ENCODE measurements at regions not wholly inside any gene's neighbourhood (a gene's known extent, or its start where the extent isn't known, plus 50 kb on each side); places are given as distances from the start of the nearest gene placed in this dataset.

- Histone ChIP-seq H4K8ac (ENCODE audit: low read length) (no peak overlapping the region), H2AFZ (ENCODE audit: low read depth, low read length) (no peak overlapping the region), H3K4me2 (ENCODE audit: low read length, poor library complexity, severe bottlenecking) (no peak overlapping the region), H3K9ac (ENCODE audit: low read length) (no peak overlapping the region), H2AK5ac (ENCODE audit: low read length, severe bottlenecking) (no peak overlapping the region), H2BK15ac (ENCODE audit: low read depth, poor library complexity, severe bottlenecking) (no peak overlapping the region), H3K27ac (ENCODE audit: low read length, poor library complexity, severe bottlenecking) (no peak overlapping the region), H3K4ac (ENCODE audit: low read depth in 1 of 2, low read length in 2 of 2) (no peak overlapping the region), H3K4me3 (ENCODE audit: insufficient read depth in 1 of 2, low read depth in 1 of 2, low read length in 2 of 2) (no peak overlapping the region), H3K23ac (ENCODE audit: low read length in 2 of 2) (no peak overlapping the region), H2BK5ac (ENCODE audit: low read depth, low read length, poor library complexity, severe bottlenecking) (no peak overlapping the region), H3K18ac (ENCODE audit: low read depth in 1 of 2, low read length in 2 of 2) (no peak overlapping the region), H3K14ac (ENCODE audit: low read length in 2 of 2) (no peak overlapping the region), H3K36me3 (ENCODE audit: control insufficient read depth in 1 of 2, insufficient read depth in 2 of 2, low read depth in 1 of 2, low read length in 2 of 2) (no peaks in the 10 kb centered on the region), H3K27me3 (ENCODE audit: control insufficient read depth in 1 of 2, insufficient read depth in 1 of 2, low read length in 2 of 2) (no peaks in the 10 kb centered on the region), H3K9me3 (ENCODE audit: control insufficient read depth, low read length) (peaks cover 32% of the 10 kb centered on the region), H2BK12ac (ENCODE audit: low read length in 2 of 2) (no peak overlapping the region), H4K91ac (ENCODE audit: low read length) (no peak overlapping the region), H3K79me1 (replicated peaks; ENCODE audit: low read length, poor library complexity, severe bottlenecking) (no peaks in the 10 kb centered on the region), H3K4me1 (ENCODE audit: control insufficient read depth, insufficient read depth, low read depth, low read length) (no peaks in the 10 kb centered on the region), H2BK120ac (ENCODE audit: low read depth, low read length) (no peak overlapping the region)
- no peak for DNase-seq
- 88% methylated on average over 1 of the region's 1 CpG for WGBS
Measured at GRCh38 chr6:105972440-105972839, 113.7 kb upstream of the PRDM1 start.

GRCh38 chr6:105968603-105969333, 117.4 kb upstream of the PRDM1 start:
- Histone ChIP-seq H2BK15ac (ENCODE audit: low read depth, poor library complexity, severe bottlenecking) (no peak overlapping the region), H3K4me1 (ENCODE audit: control insufficient read depth, insufficient read depth, low read depth, low read length) (no peaks in the 10 kb centered on the region), H2BK5ac (ENCODE audit: low read depth, low read length, poor library complexity, severe bottlenecking) (no peak overlapping the region), H2BK12ac (ENCODE audit: low read length in 2 of 2) (no peak overlapping the region), H3K27ac (ENCODE audit: low read length, poor library complexity, severe bottlenecking) (no peak overlapping the region), H3K36me3 (ENCODE audit: control insufficient read depth in 1 of 2, insufficient read depth in 2 of 2, low read depth in 1 of 2, low read length in 2 of 2) (no peaks in the 10 kb centered on the region), H3K9ac (ENCODE audit: low read length) (no peak overlapping the region), H3K79me1 (replicated peaks; ENCODE audit: low read length, poor library complexity, severe bottlenecking) (no peaks in the 10 kb centered on the region), H3K4ac (ENCODE audit: low read depth in 1 of 2, low read length in 2 of 2) (no peak overlapping the region), H3K4me2 (ENCODE audit: low read length, poor library complexity, severe bottlenecking) (no peak overlapping the region), H4K8ac (ENCODE audit: low read length) (no peak overlapping the region), H3K4me3 (ENCODE audit: insufficient read depth in 1 of 2, low read depth in 1 of 2, low read length in 2 of 2) (no peak overlapping the region), H2AK5ac (ENCODE audit: low read length, severe bottlenecking) (no peak overlapping the region), H3K14ac (ENCODE audit: low read length in 2 of 2) (no peak overlapping the region), H3K23ac (ENCODE audit: low read length in 2 of 2) (no peak overlapping the region), H3K18ac (ENCODE audit: low read depth in 1 of 2, low read length in 2 of 2) (no peak overlapping the region), H3K9me3 (ENCODE audit: control insufficient read depth, low read length) (peaks cover 32% of the 10 kb centered on the region), H2AFZ (ENCODE audit: low read depth, low read length) (no peak overlapping the region), H2BK120ac (ENCODE audit: low read depth, low read length) (no peak overlapping the region), H3K27me3 (ENCODE audit: control insufficient read depth in 1 of 2, insufficient read depth in 1 of 2, low read length in 2 of 2) (no peaks in the 10 kb centered on the region), H4K91ac (ENCODE audit: low read length) (no peak overlapping the region)
- WGBS = no CpG with 5 or more reads among the region's 2 CpGs
- DNase-seq = no peak

GRCh38 chr6:105967917-105968602, 118.1 kb upstream of the PRDM1 start:
- Histone ChIP-seq H3K79me1 (replicated peaks; ENCODE audit: low read length, poor library complexity, severe bottlenecking) (no peaks in the 10 kb centered on the region), H3K4me2 (ENCODE audit: low read length, poor library complexity, severe bottlenecking) (no peak overlapping the region), H3K23ac (ENCODE audit: low read length in 2 of 2) (no peak overlapping the region), H3K36me3 (ENCODE audit: control insufficient read depth in 1 of 2, insufficient read depth in 2 of 2, low read depth in 1 of 2, low read length in 2 of 2) (no peaks in the 10 kb centered on the region), H3K9ac (ENCODE audit: low read length) (no peak overlapping the region), H2AFZ (ENCODE audit: low read depth, low read length) (no peak overlapping the region), H2BK12ac (ENCODE audit: low read length in 2 of 2) (no peak overlapping the region), H4K91ac (ENCODE audit: low read length) (no peak overlapping the region), H3K4me1 (ENCODE audit: control insufficient read depth, insufficient read depth, low read depth, low read length) (no peaks in the 10 kb centered on the region), H3K4ac (ENCODE audit: low read depth in 1 of 2, low read length in 2 of 2) (no peak overlapping the region), H3K14ac (ENCODE audit: low read length in 2 of 2) (no peak overlapping the region), H3K9me3 (ENCODE audit: control insufficient read depth, low read length) (peaks cover 25% of the 10 kb centered on the region), H2AK5ac (ENCODE audit: low read length, severe bottlenecking) (no peak overlapping the region), H4K8ac (ENCODE audit: low read length) (no peak overlapping the region), H3K27ac (ENCODE audit: low read length, poor library complexity, severe bottlenecking) (no peak overlapping the region), H3K4me3 (ENCODE audit: insufficient read depth in 1 of 2, low read depth in 1 of 2, low read length in 2 of 2) (no peak overlapping the region), H2BK120ac (ENCODE audit: low read depth, low read length) (no peak overlapping the region), H2BK5ac (ENCODE audit: low read depth, low read length, poor library complexity, severe bottlenecking) (no peak overlapping the region), H3K27me3 (ENCODE audit: control insufficient read depth in 1 of 2, insufficient read depth in 1 of 2, low read length in 2 of 2) (no peaks in the 10 kb centered on the region), H3K18ac (ENCODE audit: low read depth in 1 of 2, low read length in 2 of 2) (no peak overlapping the region), H2BK15ac (ENCODE audit: low read depth, poor library complexity, severe bottlenecking) (no peak overlapping the region)
- no peak for DNase-seq
- WGBS = 97% methylated on average over 5 of the region's 9 CpGs

- no peak overlapping the region for H3K4ac ChIP-seq (ENCODE audit: low read depth in 1 of 2, low read length in 2 of 2)
Measured at GRCh38 chr6:105966481-105966880, 119.7 kb upstream of the PRDM1 start.

More at GRCh38 chr6:105966481-105966880, 119.7 kb upstream of the PRDM1 start:
- H4K91ac ChIP-seq (ENCODE audit: low read length) = no peak overlapping the region
- no peak overlapping the region for H3K14ac ChIP-seq (ENCODE audit: low read length in 2 of 2)
- peaks cover 15% of the 10 kb centered on the region for H3K9me3 ChIP-seq (ENCODE audit: control insufficient read depth, low read length)
- no peak overlapping the region for H2BK120ac ChIP-seq (ENCODE audit: low read depth, low read length)
- 100% methylated on average over 1 of the region's 1 CpG for WGBS
- H2BK12ac ChIP-seq (ENCODE audit: low read length in 2 of 2) = no peak overlapping the region
- no peaks in the 10 kb centered on the region for H3K27me3 ChIP-seq (ENCODE audit: control insufficient read depth in 1 of 2, insufficient read depth in 1 of 2, low read length in 2 of 2)
- no peak overlapping the region for H3K4me3 ChIP-seq (ENCODE audit: insufficient read depth in 1 of 2, low read depth in 1 of 2, low read length in 2 of 2)
- DNase-seq = no peak
- H3K9ac ChIP-seq (ENCODE audit: low read length) = no peak overlapping the region
- H4K8ac ChIP-seq (ENCODE audit: low read length) = no peak overlapping the region
- H2BK15ac ChIP-seq (ENCODE audit: low read depth, poor library complexity, severe bottlenecking) = no peak overlapping the region
- no peak overlapping the region for H3K27ac ChIP-seq (ENCODE audit: low read length, poor library complexity, severe bottlenecking)
- H2BK5ac ChIP-seq (ENCODE audit: low read depth, low read length, poor library complexity, severe bottlenecking) = no peak overlapping the region
- no peak overlapping the region for H3K18ac ChIP-seq (ENCODE audit: low read depth in 1 of 2, low read length in 2 of 2)
- H3K23ac ChIP-seq (ENCODE audit: low read length in 2 of 2) = no peak overlapping the region
- H3K36me3 ChIP-seq (ENCODE audit: control insufficient read depth in 1 of 2, insufficient read depth in 2 of 2, low read depth in 1 of 2, low read length in 2 of 2) = no peaks in the 10 kb centered on the region
- H2AK5ac ChIP-seq (ENCODE audit: low read length, severe bottlenecking) = no peak overlapping the region
- no peak overlapping the region for H3K4me2 ChIP-seq (ENCODE audit: low read length, poor library complexity, severe bottlenecking)
- H3K79me1 ChIP-seq (replicated peaks; ENCODE audit: low read length, poor library complexity, severe bottlenecking) = no peaks in the 10 kb centered on the region
- H2AFZ ChIP-seq (ENCODE audit: low read depth, low read length) = no peak overlapping the region
- H3K4me1 ChIP-seq (ENCODE audit: control insufficient read depth, insufficient read depth, low read depth, low read length) = no peaks in the 10 kb centered on the region

Data from mesenchymal stem cell (in vitro differentiated cells and primary cell).